ENCODE measurements at regions not wholly inside any gene's neighbourhood (a gene's known extent, or its start where the extent isn't known, plus 50 kb on each side); places are given as distances from the start of the nearest gene placed in this dataset.

GRCh38 chr3:110063178-110063577 is 725.8 kb upstream of the DPPA4 start:
- TF ChIP-seq, protein P1, sequence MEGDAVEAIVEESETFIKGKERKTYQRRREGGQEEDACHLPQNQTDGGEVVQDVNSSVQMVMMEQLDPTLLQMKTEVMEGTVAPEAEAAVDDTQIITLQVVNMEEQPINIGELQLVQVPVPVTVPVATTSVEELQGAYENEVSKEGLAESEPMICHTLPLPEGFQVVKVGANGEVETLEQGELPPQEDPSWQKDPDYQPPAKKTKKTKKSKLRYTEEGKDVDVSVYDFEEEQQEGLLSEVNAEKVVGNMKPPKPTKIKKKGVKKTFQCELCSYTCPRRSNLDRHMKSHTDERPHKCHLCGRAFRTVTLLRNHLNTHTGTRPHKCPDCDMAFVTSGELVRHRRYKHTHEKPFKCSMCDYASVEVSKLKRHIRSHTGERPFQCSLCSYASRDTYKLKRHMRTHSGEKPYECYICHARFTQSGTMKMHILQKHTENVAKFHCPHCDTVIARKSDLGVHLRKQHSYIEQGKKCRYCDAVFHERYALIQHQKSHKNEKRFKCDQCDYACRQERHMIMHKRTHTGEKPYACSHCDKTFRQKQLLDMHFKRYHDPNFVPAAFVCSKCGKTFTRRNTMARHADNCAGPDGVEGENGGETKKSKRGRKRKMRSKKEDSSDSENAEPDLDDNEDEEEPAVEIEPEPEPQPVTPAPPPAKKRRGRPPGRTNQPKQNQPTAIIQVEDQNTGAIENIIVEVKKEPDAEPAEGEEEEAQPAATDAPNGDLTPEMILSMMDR (conservative IDR thresholded peaks at IDR 0.05): no peak
- no peak for TF ChIP-seq ZFX (IDR thresholded peaks at IDR 0.05)
